Neural crest cell (in vitro differentiated cells): ENCODE measurements at regions not wholly inside any gene's neighbourhood (a gene's known extent, or its start where the extent isn't known, plus 50 kb on each side); places are given as distances from the start of the nearest gene placed in this dataset.

ENCODE experiments used
- DNase-seq: peaks from one replicate; pipeline ENCODE4 v3.0.0; 2021; ENCODE audit warnings: low read depth, mixed read lengths, low spot score
- H3K27ac Mint-ChIP-seq: one replicate; pipeline ENCODE4 v1.8.0; 2021; ENCODE audit warnings: mild to moderate bottlenecking, mixed read lengths; ENCODE audit not compliant: unreplicated experiment
- H3K27me3 Mint-ChIP-seq: 2 replicates; pipeline ENCODE4 v1.8.0; 2021; ENCODE audit warnings: low read depth, mild to moderate bottlenecking, mixed read lengths
- H3K36me3 Mint-ChIP-seq: 2 replicates; pipeline ENCODE4 v1.8.0; 2021; ENCODE audit warnings: low read depth, mild to moderate bottlenecking, mixed read lengths
- H3K4me1 Mint-ChIP-seq: 2 replicates; pipeline ENCODE4 v1.8.0; 2021; ENCODE audit warnings: mixed read lengths
- H3K4me3 Mint-ChIP-seq: one replicate; pipeline ENCODE4 v1.8.0; 2021; ENCODE audit warnings: mild to moderate bottlenecking, mixed read lengths
- H3K9me3 Mint-ChIP-seq: 2 replicates; pipeline ENCODE4 v1.8.0; 2021; ENCODE audit warnings: mixed read lengths
- TF ChIP-seq, protein P1 (sequence below): fragments of 200-600 bp; sonication (generic); conservative IDR thresholded peaks from 2 replicates; pipeline ENCODE4 v1.5.0; 2021; ENCODE audit warnings: antibody characterized with exemption, mild to moderate bottlenecking

DNA sequence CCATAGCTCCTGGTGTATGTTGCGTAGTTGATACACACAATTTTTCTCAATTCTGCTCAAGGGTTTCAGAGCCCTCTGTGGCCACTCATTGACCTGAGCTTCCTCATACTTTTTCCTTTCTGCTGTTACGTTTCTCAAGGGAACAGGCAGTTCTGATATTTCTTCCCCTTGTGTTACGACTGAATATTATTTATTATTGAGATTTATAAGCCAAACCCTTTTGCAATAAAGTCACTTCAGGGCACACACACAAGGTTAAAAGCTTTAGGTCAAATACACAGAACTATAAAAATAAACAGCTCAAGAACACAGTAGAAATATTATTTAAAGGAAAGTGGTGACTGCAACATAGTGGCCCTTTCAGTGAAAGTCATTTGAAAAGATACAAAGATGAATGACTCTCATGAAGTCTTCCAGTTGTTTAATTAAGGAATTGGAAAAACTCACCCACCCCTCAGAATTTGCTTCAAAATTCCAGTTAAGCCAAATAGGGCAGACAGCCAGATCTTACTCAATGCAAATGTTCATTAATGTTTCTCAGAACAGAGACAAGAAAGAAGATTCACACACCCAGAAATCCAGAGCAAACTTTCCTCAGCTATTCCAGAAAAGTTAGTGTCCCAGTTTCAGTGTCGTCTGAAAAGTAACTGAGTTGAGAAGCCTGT, 179.7 kb downstream of the TRIB2 start:
- TF ChIP-seq, protein P1, sequence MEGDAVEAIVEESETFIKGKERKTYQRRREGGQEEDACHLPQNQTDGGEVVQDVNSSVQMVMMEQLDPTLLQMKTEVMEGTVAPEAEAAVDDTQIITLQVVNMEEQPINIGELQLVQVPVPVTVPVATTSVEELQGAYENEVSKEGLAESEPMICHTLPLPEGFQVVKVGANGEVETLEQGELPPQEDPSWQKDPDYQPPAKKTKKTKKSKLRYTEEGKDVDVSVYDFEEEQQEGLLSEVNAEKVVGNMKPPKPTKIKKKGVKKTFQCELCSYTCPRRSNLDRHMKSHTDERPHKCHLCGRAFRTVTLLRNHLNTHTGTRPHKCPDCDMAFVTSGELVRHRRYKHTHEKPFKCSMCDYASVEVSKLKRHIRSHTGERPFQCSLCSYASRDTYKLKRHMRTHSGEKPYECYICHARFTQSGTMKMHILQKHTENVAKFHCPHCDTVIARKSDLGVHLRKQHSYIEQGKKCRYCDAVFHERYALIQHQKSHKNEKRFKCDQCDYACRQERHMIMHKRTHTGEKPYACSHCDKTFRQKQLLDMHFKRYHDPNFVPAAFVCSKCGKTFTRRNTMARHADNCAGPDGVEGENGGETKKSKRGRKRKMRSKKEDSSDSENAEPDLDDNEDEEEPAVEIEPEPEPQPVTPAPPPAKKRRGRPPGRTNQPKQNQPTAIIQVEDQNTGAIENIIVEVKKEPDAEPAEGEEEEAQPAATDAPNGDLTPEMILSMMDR = no peak

DNA sequence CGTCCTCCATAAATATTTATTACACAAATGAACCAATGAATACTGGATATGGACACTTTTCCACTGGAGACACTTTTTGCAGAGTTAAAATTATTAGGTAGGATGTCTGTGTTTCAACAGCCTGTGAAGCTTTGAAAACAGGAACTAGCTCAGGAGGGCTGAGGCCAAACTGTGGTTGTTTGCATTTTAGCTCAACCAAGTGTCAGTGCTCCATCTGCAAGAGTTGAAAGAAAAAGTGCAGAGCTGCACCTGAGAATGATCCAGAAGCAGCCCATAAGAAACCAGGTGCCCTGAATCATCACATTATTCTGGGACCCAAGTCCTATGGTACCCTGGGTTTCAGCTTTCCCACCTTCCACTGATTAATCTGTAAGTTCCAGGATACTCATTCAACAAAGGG, 180.4 kb downstream of the TRIB2 start:
- H3K36me3 Mint-ChIP-seq = peaks cover 3% of the 10 kb centered on the region
- H3K27ac Mint-ChIP-seq = no peak overlapping the region
- H3K4me3 Mint-ChIP-seq = no peak overlapping the region
- H3K4me1 Mint-ChIP-seq = no peaks in the 10 kb centered on the region
- H3K9me3 Mint-ChIP-seq = peaks cover 8% of the 10 kb centered on the region
- TF ChIP-seq, protein P1 = no peak
- H3K27me3 Mint-ChIP-seq = no peaks in the 10 kb centered on the region
- no peak for DNase-seq

More for the DNA sequence above, 179.7 kb downstream of the TRIB2 start:
- no peak overlapping the region for H3K27ac Mint-ChIP-seq
- no peak overlapping the region for H3K4me3 Mint-ChIP-seq
- no peaks in the 10 kb centered on the region for H3K27me3 Mint-ChIP-seq
- peaks cover 13% of the 10 kb centered on the region for H3K9me3 Mint-ChIP-seq
- H3K4me1 Mint-ChIP-seq = no peaks in the 10 kb centered on the region
- peaks cover 3% of the 10 kb centered on the region for H3K36me3 Mint-ChIP-seq
- DNase-seq = no peak

DNA sequence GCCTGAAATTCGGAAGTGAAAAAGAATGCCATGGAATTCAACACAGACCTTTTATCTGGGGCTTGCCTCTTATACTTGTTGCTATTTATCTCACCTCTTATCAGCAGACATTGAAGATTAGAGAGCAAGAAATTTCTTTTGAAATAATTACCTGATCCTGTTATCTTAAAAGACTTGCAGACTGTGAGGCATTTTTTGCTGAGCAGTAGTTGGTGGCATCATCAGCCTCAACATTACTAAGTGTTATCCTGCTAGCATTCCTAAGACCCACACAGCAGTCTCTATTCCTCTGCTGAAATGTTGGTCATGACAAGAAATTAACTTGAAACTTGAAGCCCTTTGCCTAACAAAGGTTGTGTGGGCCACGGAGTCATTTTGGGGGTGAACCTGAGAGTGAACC, 186.5 kb downstream of the TRIB2 start:
- Mint-ChIP-seq H3K4me1 (no peaks in the 10 kb centered on the region), H3K36me3 (no peaks in the 10 kb centered on the region), H3K27ac (no peak overlapping the region), H3K4me3 (no peak overlapping the region), H3K9me3 (peaks cover 2% of the 10 kb centered on the region), H3K27me3 (no peaks in the 10 kb centered on the region)
- DNase-seq = no peak
- TF ChIP-seq, protein P1 = no peak

DNA sequence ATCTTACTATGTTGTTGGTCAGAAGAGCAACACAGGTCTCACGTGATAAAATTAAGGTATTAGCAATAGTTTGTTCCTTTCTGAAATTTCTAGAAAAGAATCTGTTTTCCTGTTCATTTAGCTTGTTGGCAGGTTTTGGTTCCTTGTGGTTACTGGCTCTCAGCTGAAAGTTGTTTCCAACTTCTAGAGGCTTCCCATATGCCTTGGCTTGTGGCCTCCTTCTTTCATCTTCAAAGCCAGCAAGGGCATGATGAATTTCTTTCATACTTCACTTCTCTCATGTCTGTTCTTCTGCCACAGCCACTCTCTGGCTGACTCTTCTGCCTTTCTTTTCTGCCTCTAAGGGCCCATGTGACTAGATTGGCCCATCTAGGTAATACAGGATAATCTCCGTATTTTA, 193.7 kb downstream of the TRIB2 start:
- no peaks in the 10 kb centered on the region for H3K4me1 Mint-ChIP-seq
- no peaks in the 10 kb centered on the region for H3K27me3 Mint-ChIP-seq
- no peak for DNase-seq
- no peak overlapping the region for H3K27ac Mint-ChIP-seq
- H3K4me3 Mint-ChIP-seq = no peak overlapping the region
- no peaks in the 10 kb centered on the region for H3K36me3 Mint-ChIP-seq
- TF ChIP-seq, protein P1 = no peak
- H3K9me3 Mint-ChIP-seq = no peaks in the 10 kb centered on the region

DNA sequence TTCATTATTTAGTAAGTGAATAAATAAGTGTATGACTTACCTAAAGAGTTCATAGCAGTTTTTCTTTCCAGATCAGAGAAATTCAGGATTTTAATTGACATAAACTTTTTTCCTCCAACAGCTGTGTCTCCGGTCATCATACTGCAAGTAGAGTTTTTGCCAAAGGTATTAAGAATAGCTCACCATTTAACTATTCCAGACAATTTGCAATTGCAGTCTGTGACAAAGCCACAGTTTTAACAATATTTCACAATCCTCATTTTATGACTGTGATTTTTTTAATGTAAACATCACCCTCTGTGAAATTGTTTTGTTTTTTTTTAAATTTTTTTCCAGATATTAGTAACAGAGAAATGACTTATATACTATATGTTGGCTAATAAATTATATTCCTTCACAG, 199.1 kb downstream of the TRIB2 start:
- Mint-ChIP-seq H3K27me3 (no peaks in the 10 kb centered on the region), H3K4me3 (no peak overlapping the region), H3K4me1 (peaks cover 5% of the 10 kb centered on the region), H3K9me3 (no peaks in the 10 kb centered on the region), H3K36me3 (no peaks in the 10 kb centered on the region), H3K27ac (no peak overlapping the region)
- DNase-seq = no peak
- TF ChIP-seq, protein P1 = no peak
